ENCODE measurements at regions not wholly inside any gene's neighbourhood (a gene's known extent, or its start where the extent isn't known, plus 50 kb on each side); places are given as distances from the start of the nearest gene placed in this dataset.

DNA sequence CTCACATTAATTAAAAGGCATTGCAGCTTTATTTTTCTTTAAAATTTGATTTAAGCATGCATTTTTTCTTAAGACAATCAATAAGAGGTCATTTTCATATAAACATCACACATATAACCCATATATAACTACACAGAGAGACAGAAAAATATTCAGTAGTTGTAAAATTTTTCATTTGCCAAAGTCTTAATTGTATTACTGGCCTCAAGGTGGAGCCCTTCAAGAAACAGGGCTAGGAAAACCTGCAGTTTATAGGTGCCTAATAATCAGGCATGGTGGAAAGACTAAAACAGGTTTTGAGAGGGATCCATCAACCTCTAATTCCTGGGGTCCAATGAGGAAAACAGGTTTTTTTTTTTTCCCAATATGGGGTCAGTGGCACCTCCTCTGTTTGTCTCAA is 71.3 kb upstream of the ZNF804A start:
- TF ChIP-seq, protein P1, sequence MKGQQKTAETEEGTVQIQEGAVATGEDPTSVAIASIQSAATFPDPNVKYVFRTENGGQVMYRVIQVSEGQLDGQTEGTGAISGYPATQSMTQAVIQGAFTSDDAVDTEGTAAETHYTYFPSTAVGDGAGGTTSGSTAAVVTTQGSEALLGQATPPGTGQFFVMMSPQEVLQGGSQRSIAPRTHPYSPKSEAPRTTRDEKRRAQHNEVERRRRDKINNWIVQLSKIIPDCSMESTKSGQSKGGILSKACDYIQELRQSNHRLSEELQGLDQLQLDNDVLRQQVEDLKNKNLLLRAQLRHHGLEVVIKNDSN (IDR thresholded peaks at IDR 0.05), result no peak
- TF ChIP-seq EP300 (IDR thresholded peaks at IDR 0.05; ENCODE audit: borderline replicate concordance), result no peak
